AG04450 (cell line): ENCODE measurements at regions not wholly inside any gene's neighbourhood (a gene's known extent, or its start where the extent isn't known, plus 50 kb on each side); places are given as distances from the start of the nearest gene placed in this dataset.

Experiments
- CTCF ChIA-PET: fragments of 300-600, 350-600 bp; formaldehyde crosslinking; extraction: SDS; loops from one replicate; lab custom pipeline; 2022; ENCODE audit warnings: antibody characterized with exemption, inconsistent platforms; lab: Charles Lee
- POLR2A ChIA-PET: fragments of 350-600 bp; formaldehyde crosslinking; extraction: SDS; loops from one replicate; lab custom pipeline; 2021; ENCODE audit warnings: antibody characterized with exemption, inconsistent platforms; lab: Yijun Ruan, JAX
- DNase-seq: peaks from one replicate; pipeline ENCODE4 v3.0.0-alpha.2; 2011; ENCODE audit warnings: low read depth, low spot score
- H3K27ac ChIP-seq: one replicate; pipeline ENCODE4 v1.5.1; 2012; ENCODE audit warnings: low read depth, low read length, control low read depth
- H3K27me3 ChIP-seq: one replicate; pipeline ENCODE4 v1.6.0; 2012; ENCODE audit warnings: low read length; ENCODE audit not compliant: control insufficient read depth, insufficient read depth
- H3K4me3 ChIP-seq: 2 replicates; pipeline ENCODE4 v1.5.1; 2011; ENCODE audit warnings: mild to moderate bottlenecking, low read depth, low read length, control low read depth
- H3K9me3 ChIP-seq: 2 replicates; pipeline ENCODE4 v1.5.1; 2012; ENCODE audit warnings: low read length; ENCODE audit not compliant: control insufficient read depth, insufficient read depth
- TF ChIP-seq, protein P1 (sequence below): IDR thresholded peaks from 2 replicates; pipeline ENCODE4 v1.5.1; 2011; ENCODE audit warnings: low read depth, low read length, control low read depth, inconsistent platforms

DNA sequence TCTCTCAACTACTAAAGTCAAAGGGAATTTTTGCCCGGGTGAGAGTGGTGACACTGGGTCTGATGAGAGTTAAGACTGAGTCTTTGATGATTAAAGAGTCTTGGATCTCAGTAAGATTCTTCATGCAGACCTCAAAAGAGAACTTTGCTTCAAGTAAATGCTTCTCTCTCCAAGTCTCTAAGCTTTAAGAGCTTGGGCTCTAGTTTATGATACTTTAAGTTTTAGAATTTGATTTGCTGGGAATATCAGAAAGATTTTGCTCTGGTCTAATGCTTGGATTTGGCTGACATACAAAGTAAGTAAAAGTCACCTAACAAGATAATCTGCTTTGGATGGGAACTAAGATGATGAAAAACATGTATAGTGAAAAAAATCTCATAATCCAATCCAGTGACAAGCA, 566.3 kb downstream of the MAT2B start:
- H3K27me3 ChIP-seq, result no peaks in the 10 kb centered on the region
- no peaks in the 10 kb centered on the region for H3K9me3 ChIP-seq
- TF ChIP-seq, protein P1, sequence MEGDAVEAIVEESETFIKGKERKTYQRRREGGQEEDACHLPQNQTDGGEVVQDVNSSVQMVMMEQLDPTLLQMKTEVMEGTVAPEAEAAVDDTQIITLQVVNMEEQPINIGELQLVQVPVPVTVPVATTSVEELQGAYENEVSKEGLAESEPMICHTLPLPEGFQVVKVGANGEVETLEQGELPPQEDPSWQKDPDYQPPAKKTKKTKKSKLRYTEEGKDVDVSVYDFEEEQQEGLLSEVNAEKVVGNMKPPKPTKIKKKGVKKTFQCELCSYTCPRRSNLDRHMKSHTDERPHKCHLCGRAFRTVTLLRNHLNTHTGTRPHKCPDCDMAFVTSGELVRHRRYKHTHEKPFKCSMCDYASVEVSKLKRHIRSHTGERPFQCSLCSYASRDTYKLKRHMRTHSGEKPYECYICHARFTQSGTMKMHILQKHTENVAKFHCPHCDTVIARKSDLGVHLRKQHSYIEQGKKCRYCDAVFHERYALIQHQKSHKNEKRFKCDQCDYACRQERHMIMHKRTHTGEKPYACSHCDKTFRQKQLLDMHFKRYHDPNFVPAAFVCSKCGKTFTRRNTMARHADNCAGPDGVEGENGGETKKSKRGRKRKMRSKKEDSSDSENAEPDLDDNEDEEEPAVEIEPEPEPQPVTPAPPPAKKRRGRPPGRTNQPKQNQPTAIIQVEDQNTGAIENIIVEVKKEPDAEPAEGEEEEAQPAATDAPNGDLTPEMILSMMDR, result no peak
- DNase-seq, result no peak
- H3K4me3 ChIP-seq, result no peak overlapping the region
- CTCF ChIA-PET, result no interaction called here
- H3K27ac ChIP-seq, result no peak overlapping the region
- POLR2A ChIA-PET, result no interaction called here

- TF ChIP-seq, protein P1, result no peak
- no peaks in the 10 kb centered on the region for H3K27me3 ChIP-seq
- H3K4me3 ChIP-seq, result no peak overlapping the region
- no peak overlapping the region for H3K27ac ChIP-seq
- ChIA-PET CTCF (interaction anchor here (0.9 kb wide), 1 partner anchor 431 kb away, joined by 3 read pairs; no protein-coding TSS in a partner anchor), POLR2A (no interaction called here)
- no peak for DNase-seq
- no peaks in the 10 kb centered on the region for H3K9me3 ChIP-seq
Measured at GRCh38 chr5:164073081-164073480, 567.7 kb downstream of the MAT2B start.

- ChIA-PET CTCF (no interaction called here), POLR2A (interaction anchor here (0.5 kb wide), 1 partner anchor 789 kb away, joined by 6 read pairs; no protein-coding TSS in a partner anchor)
- no peak overlapping the region for H3K27ac ChIP-seq
- H3K27me3 ChIP-seq, result no peaks in the 10 kb centered on the region
- no peaks in the 10 kb centered on the region for H3K9me3 ChIP-seq
- TF ChIP-seq, protein P1, result no peak
- DNase-seq, result no peak
- H3K4me3 ChIP-seq, result no peak overlapping the region
Measured at GRCh38 chr5:164076556-164076955, 571.1 kb downstream of the MAT2B start.

DNA sequence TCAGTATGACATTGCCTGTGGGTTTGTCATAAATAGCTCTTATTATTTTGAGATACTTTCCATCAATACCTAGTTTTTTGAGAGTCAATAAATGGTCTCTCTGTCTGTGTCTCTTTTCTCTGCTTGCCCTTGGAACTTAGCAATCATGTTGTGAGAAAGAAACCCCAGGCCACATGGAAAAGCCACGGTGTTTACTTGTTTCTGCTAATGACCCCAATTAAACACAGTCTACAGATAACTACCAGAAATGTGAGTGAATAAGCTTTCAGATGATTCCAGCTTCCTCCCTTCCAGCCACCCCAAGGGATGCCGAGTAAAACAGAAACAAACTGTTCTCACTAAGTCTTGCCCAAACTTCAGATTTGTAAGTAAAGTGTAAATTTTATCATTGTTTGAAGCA, 584.9 kb downstream of the MAT2B start:
- no peaks in the 10 kb centered on the region for H3K27me3 ChIP-seq
- H3K27ac ChIP-seq, result no peak overlapping the region
- TF ChIP-seq, protein P1, result no peak
- no peaks in the 10 kb centered on the region for H3K9me3 ChIP-seq
- H3K4me3 ChIP-seq, result no peak overlapping the region
- ChIA-PET POLR2A (no interaction called here), CTCF (no interaction called here)
- no peak for DNase-seq

- Histone ChIP-seq H3K27me3 (no peaks in the 10 kb centered on the region), H3K4me3 (no peak overlapping the region), H3K27ac (no peak overlapping the region), H3K9me3 (no peaks in the 10 kb centered on the region)
- ChIA-PET POLR2A (no interaction called here), CTCF (no interaction called here)
- DNase-seq, result no peak
- TF ChIP-seq, protein P1, result no peak
Measured at GRCh38 chr5:164091836-164092235, 586.4 kb downstream of the MAT2B start.
